HUES48 (cell line): ENCODE measurements at regions not wholly inside any gene's neighbourhood (a gene's known extent, or its start where the extent isn't known, plus 50 kb on each side); places are given as distances from the start of the nearest gene placed in this dataset.

Source experiments
- H3K27ac ChIP-seq: one replicate; pipeline ENCODE4 v1.7.0; 2013; ENCODE audit warnings: low read depth, low read length, inconsistent platforms
- H3K27me3 ChIP-seq: 2 replicates; pipeline ENCODE4 v1.6.1; 2013; ENCODE audit warnings: mild to moderate bottlenecking, low read length; ENCODE audit not compliant: control insufficient read depth, insufficient read depth
- H3K36me3 ChIP-seq: 2 replicates; pipeline ENCODE4 v1.6.1; 2013; ENCODE audit warnings: low read length; ENCODE audit not compliant: control insufficient read depth, insufficient read depth
- H3K4me1 ChIP-seq: 2 replicates; pipeline ENCODE4 v1.6.1; 2013; ENCODE audit warnings: mild to moderate bottlenecking, low read length; ENCODE audit not compliant: control insufficient read depth, insufficient read depth
- H3K4me3 ChIP-seq: 2 replicates; pipeline ENCODE4 v1.5.1; 2013; ENCODE audit warnings: mild to moderate bottlenecking, low read depth, low read length
- H3K9ac ChIP-seq: 2 replicates; pipeline ENCODE4 v1.6.1; 2013; ENCODE audit warnings: mild to moderate bottlenecking, low read depth, low read length, moderate library complexity
- H3K9me3 ChIP-seq: 2 replicates; pipeline ENCODE4 v1.6.1; 2013; ENCODE audit warnings: low read length; ENCODE audit not compliant: control insufficient read depth, insufficient read depth

DNA sequence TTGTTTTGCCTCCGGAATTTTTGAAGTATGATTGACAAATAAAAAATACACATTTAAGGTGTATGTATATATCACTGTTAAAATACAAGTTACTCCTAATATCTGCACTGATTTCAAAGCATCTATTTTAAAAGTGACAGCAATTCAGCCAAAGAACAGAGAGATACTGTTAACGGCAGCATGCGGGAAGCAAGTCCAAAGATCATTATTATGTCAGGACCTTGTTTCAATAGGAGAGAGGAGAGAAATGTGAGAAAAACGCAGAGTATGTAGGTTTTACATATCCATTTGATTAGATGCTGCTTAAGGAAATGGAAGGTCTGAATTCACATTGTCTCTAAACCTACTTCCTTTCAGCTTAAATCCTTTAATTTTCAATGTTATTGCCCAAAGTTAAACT is 545.5 kb upstream of the SLC8A1 start:
- no peak overlapping the region for H3K27ac ChIP-seq
- no peak overlapping the region for H3K4me3 ChIP-seq
- no peaks in the 10 kb centered on the region; the same call in 1 of the 2 replicates for H3K4me1 ChIP-seq
- no peaks in the 10 kb centered on the region for H3K9me3 ChIP-seq
- H3K27me3 ChIP-seq: no peaks in the 10 kb centered on the region
- H3K9ac ChIP-seq: no peak overlapping the region
- H3K36me3 ChIP-seq: no peaks in the 10 kb centered on the region

DNA sequence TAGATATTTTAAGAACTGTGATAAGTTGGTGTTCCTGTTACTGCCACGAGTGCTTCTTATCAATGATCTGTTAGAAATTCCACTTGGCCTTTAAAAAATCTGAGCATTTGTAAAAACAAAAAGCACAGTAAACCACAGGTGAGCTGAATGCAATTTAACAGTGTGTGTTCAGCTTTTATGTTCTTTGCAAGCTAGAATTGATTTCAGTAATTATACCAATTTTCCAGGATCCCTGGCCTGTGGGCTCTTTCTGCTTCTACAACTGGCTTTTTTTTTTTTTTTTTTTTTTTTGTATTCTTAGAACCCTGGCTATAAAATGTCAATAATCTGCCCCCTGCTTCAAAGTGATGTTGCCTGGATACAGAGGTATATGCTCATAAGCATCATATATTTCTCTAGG is 548.5 kb upstream of the SLC8A1 start:
- Histone ChIP-seq H3K9ac (no peak overlapping the region), H3K27ac (no peak overlapping the region), H3K27me3 (no peaks in the 10 kb centered on the region), H3K4me1 (no peaks in the 10 kb centered on the region; the same call in 1 of the 2 replicates), H3K36me3 (no peaks in the 10 kb centered on the region), H3K4me3 (no peak overlapping the region), H3K9me3 (no peaks in the 10 kb centered on the region)

DNA sequence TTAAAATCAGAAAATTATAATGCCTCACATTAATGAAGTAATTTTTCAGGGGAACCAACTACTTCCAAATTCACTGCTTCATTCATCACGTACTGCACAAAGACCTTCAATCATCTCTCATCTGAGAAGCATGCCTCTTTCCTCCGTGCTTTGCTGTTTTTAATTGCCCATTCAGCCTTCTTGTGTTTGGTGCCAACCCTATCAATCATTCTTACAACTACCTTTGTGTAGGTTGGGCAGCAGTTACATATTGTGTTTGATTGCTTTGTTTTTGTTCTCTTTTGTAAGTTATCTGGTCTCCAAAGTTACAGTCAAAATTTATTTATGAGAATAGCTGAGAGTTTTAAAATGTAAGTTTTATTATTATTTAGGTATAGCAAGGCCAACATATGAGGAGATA is 549.0 kb upstream of the SLC8A1 start:
- H3K36me3 ChIP-seq: no peaks in the 10 kb centered on the region
- no peak overlapping the region for H3K9ac ChIP-seq

DNA sequence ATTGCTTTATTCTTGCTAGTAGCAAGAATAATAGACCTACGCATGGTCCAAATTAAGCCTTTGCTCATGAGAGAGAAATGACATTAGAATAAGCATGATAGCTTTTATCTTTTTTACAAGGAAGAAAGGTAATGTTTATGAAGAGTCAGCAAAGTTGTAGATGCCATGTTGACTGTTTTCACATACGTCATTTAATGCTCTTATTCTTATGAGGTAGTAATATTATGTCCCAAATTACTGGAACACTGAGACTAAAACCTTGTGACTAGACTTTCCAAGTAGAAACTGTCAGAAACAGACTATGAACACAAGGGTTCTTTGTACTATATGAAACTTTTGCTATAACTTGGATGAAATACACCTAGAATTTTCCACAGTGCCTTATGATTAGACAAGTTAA is 552.8 kb upstream of the SLC8A1 start:
- Histone ChIP-seq H3K9me3 (no peaks in the 10 kb centered on the region), H3K27ac (no peak overlapping the region), H3K4me1 (no peaks in the 10 kb centered on the region; the same call in 1 of the 2 replicates), H3K9ac (no peak overlapping the region), H3K27me3 (no peaks in the 10 kb centered on the region), H3K4me3 (no peak overlapping the region), H3K36me3 (no peaks in the 10 kb centered on the region)

More for the DNA sequence above, 549.0 kb upstream of the SLC8A1 start:
- H3K4me1 ChIP-seq: no peaks in the 10 kb centered on the region; the same call in 1 of the 2 replicates
- H3K4me3 ChIP-seq: no peak overlapping the region
- no peaks in the 10 kb centered on the region for H3K9me3 ChIP-seq
- no peaks in the 10 kb centered on the region for H3K27me3 ChIP-seq
- H3K27ac ChIP-seq: no peak overlapping the region

DNA sequence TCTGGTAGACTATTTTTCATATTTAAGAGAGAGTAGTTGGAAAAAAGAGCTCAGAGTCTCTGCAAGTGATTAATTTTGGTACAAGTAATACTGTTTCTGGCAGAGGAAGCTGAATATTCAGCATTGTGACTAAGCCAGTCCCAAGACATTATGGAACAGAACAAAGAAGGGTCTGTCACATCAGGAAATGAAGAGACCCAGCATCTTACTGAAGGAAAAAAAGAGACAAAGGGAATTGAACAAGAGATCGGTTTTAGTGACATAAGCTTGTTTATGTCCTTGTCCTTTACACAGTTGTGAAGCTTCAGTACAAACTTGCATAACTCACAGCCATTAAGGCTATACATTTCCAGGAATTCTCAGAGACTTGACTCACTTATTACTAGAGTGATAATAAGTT is 568.5 kb upstream of the SLC8A1 start:
- no peaks in the 10 kb centered on the region for H3K9me3 ChIP-seq
- no peaks in the 10 kb centered on the region for H3K36me3 ChIP-seq
- no peak overlapping the region for H3K9ac ChIP-seq
- no peaks in the 10 kb centered on the region for H3K4me1 ChIP-seq
- no peak overlapping the region for H3K27ac ChIP-seq
- no peak overlapping the region for H3K4me3 ChIP-seq
- no peaks in the 10 kb centered on the region for H3K27me3 ChIP-seq

DNA sequence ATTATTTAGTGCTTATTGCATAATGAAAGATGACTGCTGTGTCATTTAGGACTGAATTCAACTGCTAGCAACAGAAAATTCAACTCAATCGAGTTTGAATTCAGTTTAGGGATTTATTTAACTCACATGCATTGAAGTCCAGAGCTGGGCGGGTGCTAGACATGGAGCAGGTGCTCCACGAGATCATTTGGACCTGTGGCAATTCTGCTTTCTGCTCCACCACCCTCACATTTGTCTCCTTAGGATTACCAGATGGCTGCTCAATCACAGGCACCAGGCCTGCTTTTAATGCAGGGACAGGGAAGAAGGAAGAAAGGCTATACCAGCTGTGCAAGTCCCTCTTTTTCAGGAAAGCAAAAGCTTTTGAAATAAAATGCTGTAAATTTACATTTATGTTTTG is 572.9 kb upstream of the SLC8A1 start:
- no peaks in the 10 kb centered on the region for H3K4me1 ChIP-seq
- H3K27me3 ChIP-seq: no peaks in the 10 kb centered on the region
- H3K4me3 ChIP-seq: no peak overlapping the region
- H3K9ac ChIP-seq: no peak overlapping the region
- H3K36me3 ChIP-seq: no peaks in the 10 kb centered on the region
- H3K9me3 ChIP-seq: no peaks in the 10 kb centered on the region
- H3K27ac ChIP-seq: no peak overlapping the region

DNA sequence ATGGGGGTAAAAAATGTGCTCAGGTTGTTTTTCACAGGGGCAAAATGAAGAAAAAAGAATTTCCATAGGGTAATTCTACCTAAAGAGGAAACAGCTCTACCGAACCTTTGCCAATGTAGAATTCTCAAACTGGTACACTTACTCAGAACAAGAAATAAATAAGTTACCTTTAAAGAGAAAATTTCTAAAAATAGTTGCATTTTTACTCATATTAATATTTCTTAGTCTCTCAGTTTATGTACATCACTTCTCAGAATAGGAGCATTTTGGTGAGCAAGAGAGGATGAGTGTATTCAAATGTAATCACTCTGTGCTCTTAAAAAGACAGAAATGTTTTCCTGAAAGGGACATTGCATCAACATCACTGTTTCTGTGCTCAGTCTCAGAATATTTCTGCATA is 574.7 kb upstream of the SLC8A1 start:
- Histone ChIP-seq H3K9ac (no peak overlapping the region), H3K4me3 (no peak overlapping the region), H3K36me3 (no peaks in the 10 kb centered on the region), H3K4me1 (no peaks in the 10 kb centered on the region), H3K27ac (no peak overlapping the region), H3K9me3 (no peaks in the 10 kb centered on the region), H3K27me3 (no peaks in the 10 kb centered on the region)

DNA sequence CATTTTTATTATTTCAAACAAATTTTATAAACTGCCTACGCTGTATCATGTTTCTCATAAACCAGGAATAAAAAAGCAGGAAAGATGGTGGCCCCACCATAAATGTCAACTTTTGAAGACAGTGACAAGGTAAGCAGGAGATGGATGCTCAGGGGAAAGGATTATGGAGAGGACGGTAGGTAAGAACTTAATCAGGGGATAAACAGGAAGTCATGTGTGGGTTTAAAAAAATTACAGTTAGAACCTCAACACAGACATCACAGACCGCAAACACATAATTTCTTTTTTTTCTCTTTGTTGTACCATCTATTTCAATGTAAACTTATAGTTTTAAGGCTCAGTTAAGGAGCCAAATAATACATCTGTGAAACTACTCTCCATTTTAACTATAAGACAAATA is 575.2 kb upstream of the SLC8A1 start:
- no peaks in the 10 kb centered on the region for H3K9me3 ChIP-seq
- peaks cover 2% of the 10 kb centered on the region for H3K4me1 ChIP-seq
- no peaks in the 10 kb centered on the region for H3K27me3 ChIP-seq

DNA sequence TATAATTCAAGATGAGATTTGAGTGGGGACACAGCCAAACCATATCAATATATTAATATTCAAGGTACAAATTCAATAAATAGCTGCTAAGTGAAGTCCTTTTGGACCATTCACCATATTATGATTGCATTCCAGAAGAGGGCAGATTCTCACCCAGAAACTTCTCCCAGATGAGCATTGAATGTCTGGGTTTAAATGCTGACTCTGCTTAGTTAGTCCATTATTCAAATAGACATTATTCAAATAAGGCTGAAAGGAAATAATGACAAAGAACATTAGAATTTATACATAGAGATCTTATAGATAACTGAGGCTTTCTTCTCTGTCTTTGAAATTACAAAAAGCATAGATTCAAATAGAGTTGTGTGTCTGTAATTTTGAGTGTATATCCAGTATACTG is 579.4 kb upstream of the SLC8A1 start:
- no peaks in the 10 kb centered on the region for H3K36me3 ChIP-seq
- no peak overlapping the region for H3K27ac ChIP-seq
- H3K4me1 ChIP-seq: peaks cover 14% of the 10 kb centered on the region
- no peak overlapping the region for H3K9ac ChIP-seq
- no peaks in the 10 kb centered on the region for H3K27me3 ChIP-seq
- H3K9me3 ChIP-seq: no peaks in the 10 kb centered on the region
- no peak overlapping the region for H3K4me3 ChIP-seq

More for the DNA sequence above, 575.2 kb upstream of the SLC8A1 start:
- no peak overlapping the region for H3K9ac ChIP-seq
- H3K36me3 ChIP-seq: no peaks in the 10 kb centered on the region
- no peak overlapping the region for H3K27ac ChIP-seq
- H3K4me3 ChIP-seq: no peak overlapping the region

DNA sequence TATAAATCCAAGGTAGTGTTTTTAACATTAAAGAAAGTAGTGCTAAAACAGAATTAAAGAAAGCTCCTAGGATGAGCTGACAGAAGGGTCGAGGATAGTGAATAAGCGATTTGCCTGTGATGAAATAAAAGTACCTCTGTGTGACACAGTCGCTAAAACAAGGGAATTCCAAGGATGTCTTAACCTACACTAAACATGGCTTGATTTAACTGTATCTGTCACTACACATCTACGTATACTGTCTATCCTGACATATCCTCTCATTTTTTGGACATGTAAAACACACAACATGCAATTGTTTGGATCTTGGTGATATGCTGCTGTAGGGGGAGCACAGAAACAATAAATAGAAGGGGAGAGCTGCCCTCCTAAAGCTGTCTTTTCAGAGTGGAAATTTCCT is 580.8 kb upstream of the SLC8A1 start:
- no peaks in the 10 kb centered on the region for H3K9me3 ChIP-seq

DNA sequence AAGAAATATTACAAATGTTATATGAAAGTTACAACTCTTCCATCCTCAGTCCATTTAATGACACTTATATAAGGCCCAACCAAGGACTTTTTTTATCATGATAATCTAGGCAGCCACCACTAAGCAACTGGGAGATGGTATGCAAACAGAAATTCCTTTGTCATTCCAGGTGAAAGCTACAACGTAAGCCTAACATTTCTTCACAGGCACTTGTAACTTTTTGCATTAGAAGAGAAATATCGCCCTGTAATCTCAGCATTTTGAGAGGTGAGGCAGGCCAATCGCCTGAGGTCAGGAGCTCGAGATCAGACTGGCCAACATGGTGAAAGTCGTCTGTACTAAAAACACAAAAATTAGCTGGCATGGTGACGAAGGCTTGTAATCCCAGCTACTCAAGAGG is 581.2 kb upstream of the SLC8A1 start:
- Histone ChIP-seq H3K4me3 (no peak overlapping the region), H3K4me1 (peaks cover 14% of the 10 kb centered on the region), H3K36me3 (no peaks in the 10 kb centered on the region), H3K9me3 (no peaks in the 10 kb centered on the region), H3K27ac (peak overlapping the region; percentile 21), H3K27me3 (no peaks in the 10 kb centered on the region), H3K9ac (no peak overlapping the region)

More for the DNA sequence above, 580.8 kb upstream of the SLC8A1 start:
- no peak overlapping the region for H3K9ac ChIP-seq
- H3K27me3 ChIP-seq: no peaks in the 10 kb centered on the region
- peaks cover 14% of the 10 kb centered on the region for H3K4me1 ChIP-seq
- no peak overlapping the region for H3K4me3 ChIP-seq
- H3K36me3 ChIP-seq: no peaks in the 10 kb centered on the region
- peak overlapping the region; percentile 21 for H3K27ac ChIP-seq

DNA sequence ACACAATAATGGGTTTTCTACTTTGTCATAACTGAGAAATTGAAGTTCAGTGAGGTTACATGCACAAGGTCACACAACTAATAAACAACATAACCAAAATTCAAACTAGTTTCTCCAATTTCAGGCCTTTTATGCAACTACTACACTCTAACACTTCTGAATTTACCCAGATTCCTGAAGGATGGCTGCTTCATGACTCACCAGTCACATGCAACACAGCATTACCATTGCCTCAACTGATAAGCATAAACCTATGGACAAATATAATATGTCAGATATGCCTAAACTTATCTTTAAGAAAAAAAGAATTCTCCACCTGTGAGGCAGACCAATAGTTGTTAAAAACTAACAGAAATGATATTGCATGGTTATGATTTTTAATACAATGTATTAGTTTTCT is 586.5 kb upstream of the SLC8A1 start:
- Histone ChIP-seq H3K27ac (no peak overlapping the region), H3K27me3 (no peaks in the 10 kb centered on the region), H3K4me1 (no peaks in the 10 kb centered on the region), H3K9me3 (no peaks in the 10 kb centered on the region), H3K4me3 (no peak overlapping the region), H3K36me3 (no peaks in the 10 kb centered on the region), H3K9ac (no peak overlapping the region)
